ENCODE measurements at regions not wholly inside any gene's neighbourhood (a gene's known extent, or its start where the extent isn't known, plus 50 kb on each side); places are given as distances from the start of the nearest gene placed in this dataset.

DNA sequence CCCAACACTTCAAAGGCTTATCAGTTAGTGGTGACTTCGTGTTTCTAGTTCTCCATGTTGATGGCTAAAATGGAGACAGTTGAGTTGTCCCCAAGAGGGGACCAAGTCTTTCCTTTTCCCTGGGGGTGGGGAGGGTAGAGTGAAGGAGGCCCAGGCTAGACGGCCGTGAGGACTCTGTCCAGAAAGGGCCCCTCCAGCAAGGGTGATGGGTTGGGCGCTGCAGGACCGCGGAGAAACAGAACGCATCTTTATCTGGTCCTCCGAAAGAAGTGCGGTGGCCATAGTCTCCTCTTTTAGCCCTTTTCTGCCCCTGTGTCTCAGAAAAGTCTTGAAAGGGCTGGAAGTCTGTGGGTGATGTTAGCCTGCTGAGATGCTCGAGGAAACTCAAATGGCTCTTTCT is 153.2 kb downstream of the GLI2 start:
- Mint-ChIP-seq H3K9me3 (ENCODE audit: insufficient read depth) (no peaks in the 10 kb centered on the region), H3K27ac (no peak overlapping the region), H3K4me3 (no peak overlapping the region), H3K4me1 (no peaks in the 10 kb centered on the region), H3K27me3 (no peaks in the 10 kb centered on the region)
- no peak for TF ChIP-seq EZH2 (IDR thresholded peaks at IDR 0.05; ENCODE audit: borderline replicate concordance, insufficient read depth, low read depth, low read length, poor library complexity, severe bottlenecking)
- TF ChIP-seq, protein P1, sequence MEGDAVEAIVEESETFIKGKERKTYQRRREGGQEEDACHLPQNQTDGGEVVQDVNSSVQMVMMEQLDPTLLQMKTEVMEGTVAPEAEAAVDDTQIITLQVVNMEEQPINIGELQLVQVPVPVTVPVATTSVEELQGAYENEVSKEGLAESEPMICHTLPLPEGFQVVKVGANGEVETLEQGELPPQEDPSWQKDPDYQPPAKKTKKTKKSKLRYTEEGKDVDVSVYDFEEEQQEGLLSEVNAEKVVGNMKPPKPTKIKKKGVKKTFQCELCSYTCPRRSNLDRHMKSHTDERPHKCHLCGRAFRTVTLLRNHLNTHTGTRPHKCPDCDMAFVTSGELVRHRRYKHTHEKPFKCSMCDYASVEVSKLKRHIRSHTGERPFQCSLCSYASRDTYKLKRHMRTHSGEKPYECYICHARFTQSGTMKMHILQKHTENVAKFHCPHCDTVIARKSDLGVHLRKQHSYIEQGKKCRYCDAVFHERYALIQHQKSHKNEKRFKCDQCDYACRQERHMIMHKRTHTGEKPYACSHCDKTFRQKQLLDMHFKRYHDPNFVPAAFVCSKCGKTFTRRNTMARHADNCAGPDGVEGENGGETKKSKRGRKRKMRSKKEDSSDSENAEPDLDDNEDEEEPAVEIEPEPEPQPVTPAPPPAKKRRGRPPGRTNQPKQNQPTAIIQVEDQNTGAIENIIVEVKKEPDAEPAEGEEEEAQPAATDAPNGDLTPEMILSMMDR (IDR thresholded peaks at IDR 0.05): no peak
- no peaks in the 10 kb centered on the region for H3K27me3 ChIP-seq (replicated peaks in 1 of 4; ENCODE audit: control extremely low read depth in 1 of 4, control insufficient read depth in 3 of 4, insufficient read depth in 4 of 4, low read length in 3 of 4)
- no peaks in the 10 kb centered on the region for H4K20me1 ChIP-seq (ENCODE audit: control insufficient read depth, insufficient read depth, low read length, poor library complexity, severe bottlenecking)
- no peaks in the 10 kb centered on the region for H3K79me2 ChIP-seq (ENCODE audit: control insufficient read depth, insufficient read depth, low read length)
- DNase-seq (no peak), ATAC-seq (ENCODE audit: low read depth) (no peak)
- ChIA-PET POLR2A (no interaction called here), CTCF (no interaction called here)
- H2AFZ ChIP-seq (ENCODE audit: insufficient read depth, low read depth, low read length, poor library complexity, severe bottlenecking): no peak overlapping the region
- peaks cover 0 to 3% (median 0%) of the 10 kb centered on the region in 3 donors for H3K9me3 ChIP-seq (ENCODE audit: control extremely low read depth in 1 of 3, control insufficient read depth in 2 of 3, insufficient read depth in 1 of 3, low read length in 2 of 3)
- 98% methylated on average over 5 of the region's 10 CpGs for WGBS (ENCODE audit: insufficient coverage)
- no peaks in the 10 kb centered on the region for H3K4me1 ChIP-seq (ENCODE audit: control insufficient read depth in 2 of 2, insufficient read depth in 2 of 2, low read length in 2 of 2)
- no peak overlapping the region for H3K4me3 ChIP-seq (ENCODE audit: control extremely low read depth in 1 of 5, extremely low read depth in 1 of 5, insufficient read depth in 1 of 5, low read depth in 2 of 5, low read length in 4 of 5)
- intact Hi-C loops (cut with micrococcal nuclease): no loop called here
- no peak overlapping the region for H3K9ac ChIP-seq (ENCODE audit: low read length)
- no peaks in the 10 kb centered on the region for H3K36me3 ChIP-seq (replicated peaks in 1 of 2; ENCODE audit: control extremely low read depth in 1 of 2, control insufficient read depth in 1 of 2, extremely low read depth in 1 of 2, insufficient read depth in 2 of 2, low read length in 1 of 2)
- H3K4me2 ChIP-seq (replicated peaks; ENCODE audit: low read depth, low read length, poor library complexity, severe bottlenecking): no peak overlapping the region
- H3K27ac ChIP-seq (ENCODE audit: low read length in 2 of 2): no peak overlapping the region

DNA sequence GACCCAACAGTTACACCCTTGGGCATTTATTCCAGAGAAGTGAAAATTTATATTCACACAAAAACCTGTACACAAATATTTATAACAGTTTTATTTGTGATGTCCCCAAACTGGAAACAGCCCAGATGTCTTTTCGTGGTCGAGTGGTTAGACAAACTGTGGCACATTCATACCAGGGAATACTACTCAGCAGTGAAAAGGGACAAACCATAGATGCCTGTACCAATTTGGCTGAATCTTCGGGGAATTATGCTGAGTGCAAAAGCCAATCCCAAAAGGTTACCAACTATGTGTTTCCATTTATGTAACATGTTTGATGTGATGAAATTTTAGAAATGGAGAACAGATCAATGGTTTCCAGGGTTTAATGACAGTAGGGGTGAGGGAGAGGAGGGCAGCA is 154.3 kb downstream of the GLI2 start:
- Histone ChIP-seq H3K4me3 (ENCODE audit: control extremely low read depth in 1 of 5, extremely low read depth in 1 of 5, insufficient read depth in 1 of 5, low read depth in 2 of 5, low read length in 4 of 5) (no peak overlapping the region), H3K9me3 (ENCODE audit: control extremely low read depth in 1 of 3, control insufficient read depth in 2 of 3, insufficient read depth in 1 of 3, low read length in 2 of 3) (peaks cover 0 to 3% (median 0%) of the 10 kb centered on the region in 3 donors), H3K4me2 (replicated peaks; ENCODE audit: low read depth, low read length, poor library complexity, severe bottlenecking) (no peak overlapping the region), H4K20me1 (ENCODE audit: control insufficient read depth, insufficient read depth, low read length, poor library complexity, severe bottlenecking) (no peaks in the 10 kb centered on the region), H2AFZ (ENCODE audit: insufficient read depth, low read depth, low read length, poor library complexity, severe bottlenecking) (no peak overlapping the region), H3K36me3 (replicated peaks in 1 of 2; ENCODE audit: control extremely low read depth in 1 of 2, control insufficient read depth in 1 of 2, extremely low read depth in 1 of 2, insufficient read depth in 2 of 2, low read length in 1 of 2) (no peaks in the 10 kb centered on the region), H3K79me2 (ENCODE audit: control insufficient read depth, insufficient read depth, low read length) (no peaks in the 10 kb centered on the region), H3K27me3 (replicated peaks in 1 of 4; ENCODE audit: control extremely low read depth in 1 of 4, control insufficient read depth in 3 of 4, insufficient read depth in 4 of 4, low read length in 3 of 4) (no peaks in the 10 kb centered on the region), H3K27ac (ENCODE audit: low read length in 2 of 2) (no peak overlapping the region), H3K4me1 (ENCODE audit: control insufficient read depth in 2 of 2, insufficient read depth in 2 of 2, low read length in 2 of 2) (no peaks in the 10 kb centered on the region), H3K9ac (ENCODE audit: low read length) (no peak overlapping the region)
- 94% methylated on average over 2 of the region's 3 CpGs for WGBS (ENCODE audit: insufficient coverage)
- no peak for ATAC-seq (ENCODE audit: low read depth)
- Mint-ChIP-seq H3K4me1 (no peaks in the 10 kb centered on the region), H3K27ac (no peak overlapping the region), H3K27me3 (no peaks in the 10 kb centered on the region), H3K4me3 (no peak overlapping the region), H3K9me3 (ENCODE audit: insufficient read depth) (no peaks in the 10 kb centered on the region)
- no peak for DNase-seq
- TF ChIP-seq EZH2 (IDR thresholded peaks at IDR 0.05; ENCODE audit: borderline replicate concordance, insufficient read depth, low read depth, low read length, poor library complexity, severe bottlenecking): no peak
- TF ChIP-seq, protein P1 (IDR thresholded peaks at IDR 0.05): no peak
- intact Hi-C loops (cut with micrococcal nuclease): no loop called here
- ChIA-PET POLR2A (no interaction called here), CTCF (no interaction called here)

Data from B cell (primary cell).